GM18517 (cell line): ENCODE measurements at regions not wholly inside any gene's neighbourhood (a gene's known extent, or its start where the extent isn't known, plus 50 kb on each side); places are given as distances from the start of the nearest gene placed in this dataset.

Source experiments
- ATAC-seq: cut with Tn5 transposase; IDR thresholded peaks from one replicate; pipeline ENCODE4 v1.9.1; 2021; ENCODE audit warnings: mild to moderate bottlenecking, moderate library complexity; ENCODE audit not compliant: unreplicated experiment

- ATAC-seq: no peak
These were observed 131.3 kb downstream of the WDR11 start for GRCh38 chr10:120982507-120982906.

GRCh38 chr10:120983721-120984120 lies 132.6 kb downstream of the WDR11 start:
- no peak for ATAC-seq

- no peak for ATAC-seq
These were observed 133.1 kb downstream of the WDR11 start for GRCh38 chr10:120984221-120984620.

- ATAC-seq: no peak
These were observed 136.2 kb downstream of the WDR11 start for GRCh38 chr10:120987359-120987758.

- ATAC-seq: no peak
These were observed 137.6 kb downstream of the WDR11 start for GRCh38 chr10:120988751-120989150.

- no peak for ATAC-seq
These were observed 138.1 kb downstream of the WDR11 start for GRCh38 chr10:120989279-120989678.

GRCh38 chr10:120989996-120990598 lies 138.9 kb downstream of the WDR11 start:
- no peak for ATAC-seq

GRCh38 chr10:120990831-120991230 lies 139.7 kb downstream of the WDR11 start:
- ATAC-seq: no peak

- no peak for ATAC-seq
These were observed 141.9 kb downstream of the WDR11 start for GRCh38 chr10:120993089-120993488.

- no peak for ATAC-seq
These were observed 144.6 kb downstream of the WDR11 start for GRCh38 chr10:120995768-120996167.

- no peak for ATAC-seq
These were observed 145.4 kb downstream of the WDR11 start for GRCh38 chr10:120996456-120997034.

- ATAC-seq: no peak
These were observed 146.2 kb downstream of the WDR11 start for GRCh38 chr10:120997313-120997712.

GRCh38 chr10:120997756-120998155 lies 146.6 kb downstream of the WDR11 start:
- no peak for ATAC-seq

GRCh38 chr10:120998251-120998650 lies 147.1 kb downstream of the WDR11 start:
- no peak for ATAC-seq

GRCh38 chr10:120998782-120999285 lies 147.7 kb downstream of the WDR11 start:
- no peak for ATAC-seq

GRCh38 chr10:120999868-121000267 lies 148.7 kb downstream of the WDR11 start:
- ATAC-seq: no peak

- ATAC-seq: no peak
These were observed 151.5 kb downstream of the WDR11 start for GRCh38 chr10:121002586-121003205.

- ATAC-seq: no peak
These were observed 154.9 kb downstream of the WDR11 start for GRCh38 chr10:121005948-121006587.

GRCh38 chr10:121007264-121007663 lies 156.1 kb downstream of the WDR11 start:
- no peak for ATAC-seq

- ATAC-seq: no peak
These were observed 164.8 kb downstream of the WDR11 start for GRCh38 chr10:121015916-121016315.

GRCh38 chr10:121024905-121025584 lies 173.9 kb downstream of the WDR11 start:
- ATAC-seq: no peak
